Fibroblast of lung (primary cell): ENCODE measurements at regions not wholly inside any gene's neighbourhood (a gene's known extent, or its start where the extent isn't known, plus 50 kb on each side); places are given as distances from the start of the nearest gene placed in this dataset.

Experiments used
- DNase-seq, 2 donors: peaks; one replicate each; pipeline versions ENCODE4 v3.0.0 to v3.0.0-alpha.2; 2010; ENCODE audit warnings: low read depth in 2 of 2
- H2AFZ ChIP-seq: 2 replicates; pipeline ENCODE4 v1.5.1; 2012; ENCODE audit warnings: low read length, control low read depth, inconsistent platforms
- H3K27ac ChIP-seq: 2 replicates; pipeline ENCODE4 v1.5.1; 2011; ENCODE audit warnings: low read length, control low read depth; ENCODE audit not compliant: insufficient read depth
- H3K27me3 ChIP-seq: 2 replicates; pipeline ENCODE4 v1.5.1; 2011; ENCODE audit warnings: mild to moderate bottlenecking, low read length; ENCODE audit not compliant: control insufficient read depth, insufficient read depth
- H3K36me3 ChIP-seq: 2 replicates; pipeline ENCODE4 v1.5.1; 2011; ENCODE audit warnings: low read length; ENCODE audit not compliant: control insufficient read depth, insufficient read depth
- H3K4me1 ChIP-seq: 2 replicates; pipeline ENCODE4 v1.5.1; 2011; ENCODE audit warnings: low read length; ENCODE audit not compliant: control insufficient read depth, insufficient read depth; ENCODE audit errors: extremely low read depth
- H3K4me2 ChIP-seq: 2 replicates; pipeline ENCODE4 v1.5.1; 2011; ENCODE audit warnings: low read length, control low read depth; ENCODE audit not compliant: insufficient read depth; ENCODE audit errors: extremely low read depth
- H3K4me3 ChIP-seq, 4 experiments: fragments of 200-600 bp in 1 of 4; sonication (generic) in 1 of 4; replicated peaks in 1 of 4; 2 replicates each; pipeline ENCODE4 v1.5.1; 2011 to 2016; ENCODE audit warnings: low read length in 4 of 4, low read depth in 3 of 4, mild to moderate bottlenecking in 3 of 4, control low read depth in 2 of 4, inconsistent platforms in 1 of 4, mixed read lengths in 1 of 4; ENCODE audit not compliant: insufficient read depth in 1 of 4; ENCODE audit errors: control extremely low read depth in 1 of 4
- H3K79me2 ChIP-seq: 2 replicates; pipeline ENCODE4 v1.5.1; 2012; ENCODE audit warnings: mild to moderate bottlenecking, low read length, inconsistent platforms; ENCODE audit not compliant: control insufficient read depth, insufficient read depth
- H3K9ac ChIP-seq: 2 replicates; pipeline ENCODE4 v1.5.1; 2011; ENCODE audit warnings: mild to moderate bottlenecking, low read length, control low read depth; ENCODE audit not compliant: insufficient read depth
- H3K9me3 ChIP-seq: 2 replicates; pipeline ENCODE4 v1.5.1; 2012; ENCODE audit warnings: low read depth, low read length; ENCODE audit not compliant: control insufficient read depth, insufficient read depth
- H4K20me1 ChIP-seq: 2 replicates; pipeline ENCODE4 v1.5.1; 2011; ENCODE audit warnings: low read length; ENCODE audit not compliant: control insufficient read depth, insufficient read depth; ENCODE audit errors: extremely low read depth
- EZH2 ChIP-seq: IDR thresholded peaks from 2 replicates; pipeline ENCODE4 v1.5.1; 2012; ENCODE audit warnings: low read length, control low read depth, mild to moderate bottlenecking; ENCODE audit errors: missing control alignments
- TF ChIP-seq, protein P1 (sequence below), 2 donors: IDR thresholded peaks in 1 of 2; conservative IDR thresholded peaks in 1 of 2; 1 replicate in 1 of 2; 2 replicates in 1 of 2; pipeline ENCODE4 v1.5.1; 2011 to 2012; ENCODE audit warnings: low read length in 2 of 2, control low read depth in 1 of 2, inconsistent platforms in 1 of 2, low read depth in 1 of 2, mild to moderate bottlenecking in 1 of 2

DNA sequence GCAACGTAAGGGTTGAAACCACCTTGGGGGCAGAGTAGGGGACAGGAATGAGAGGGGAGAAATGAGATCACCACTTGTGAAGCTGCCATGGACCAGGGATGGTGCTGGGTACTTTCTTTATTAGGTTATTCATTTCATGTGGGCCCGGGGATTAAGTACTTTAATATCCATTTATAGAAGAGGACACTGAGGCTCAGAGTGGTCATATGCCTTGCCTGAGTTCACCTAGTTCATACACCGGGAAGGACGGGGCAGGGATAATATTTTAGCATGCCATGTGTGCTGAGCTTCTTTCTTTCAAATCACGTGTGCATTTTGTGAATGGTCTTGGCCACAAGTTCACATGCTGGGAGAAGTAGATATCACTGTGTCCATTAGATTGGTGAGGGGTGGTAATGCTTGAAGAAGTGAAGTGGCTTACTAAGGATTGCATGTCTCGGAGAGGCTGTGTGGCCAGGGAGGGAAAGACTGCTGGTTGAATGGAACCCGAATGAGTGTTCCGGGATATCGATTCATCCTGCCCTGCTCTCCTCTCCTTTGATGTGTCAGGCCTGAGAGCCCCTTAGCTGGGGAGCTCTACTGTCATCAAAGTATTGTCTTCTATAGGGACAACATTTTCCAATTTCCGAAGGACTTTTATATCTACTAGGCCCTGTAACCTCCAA is 187.1 kb downstream of the MYCN start:
- no peak for TF ChIP-seq EZH2
- TF ChIP-seq, protein P1, sequence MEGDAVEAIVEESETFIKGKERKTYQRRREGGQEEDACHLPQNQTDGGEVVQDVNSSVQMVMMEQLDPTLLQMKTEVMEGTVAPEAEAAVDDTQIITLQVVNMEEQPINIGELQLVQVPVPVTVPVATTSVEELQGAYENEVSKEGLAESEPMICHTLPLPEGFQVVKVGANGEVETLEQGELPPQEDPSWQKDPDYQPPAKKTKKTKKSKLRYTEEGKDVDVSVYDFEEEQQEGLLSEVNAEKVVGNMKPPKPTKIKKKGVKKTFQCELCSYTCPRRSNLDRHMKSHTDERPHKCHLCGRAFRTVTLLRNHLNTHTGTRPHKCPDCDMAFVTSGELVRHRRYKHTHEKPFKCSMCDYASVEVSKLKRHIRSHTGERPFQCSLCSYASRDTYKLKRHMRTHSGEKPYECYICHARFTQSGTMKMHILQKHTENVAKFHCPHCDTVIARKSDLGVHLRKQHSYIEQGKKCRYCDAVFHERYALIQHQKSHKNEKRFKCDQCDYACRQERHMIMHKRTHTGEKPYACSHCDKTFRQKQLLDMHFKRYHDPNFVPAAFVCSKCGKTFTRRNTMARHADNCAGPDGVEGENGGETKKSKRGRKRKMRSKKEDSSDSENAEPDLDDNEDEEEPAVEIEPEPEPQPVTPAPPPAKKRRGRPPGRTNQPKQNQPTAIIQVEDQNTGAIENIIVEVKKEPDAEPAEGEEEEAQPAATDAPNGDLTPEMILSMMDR (conservative IDR thresholded peaks at IDR 0.05 in 1 of 2, IDR thresholded peaks at IDR 0.05 in 1 of 2; ENCODE audit: low read depth in 1 of 2, low read length in 2 of 2) = no peak

DNA sequence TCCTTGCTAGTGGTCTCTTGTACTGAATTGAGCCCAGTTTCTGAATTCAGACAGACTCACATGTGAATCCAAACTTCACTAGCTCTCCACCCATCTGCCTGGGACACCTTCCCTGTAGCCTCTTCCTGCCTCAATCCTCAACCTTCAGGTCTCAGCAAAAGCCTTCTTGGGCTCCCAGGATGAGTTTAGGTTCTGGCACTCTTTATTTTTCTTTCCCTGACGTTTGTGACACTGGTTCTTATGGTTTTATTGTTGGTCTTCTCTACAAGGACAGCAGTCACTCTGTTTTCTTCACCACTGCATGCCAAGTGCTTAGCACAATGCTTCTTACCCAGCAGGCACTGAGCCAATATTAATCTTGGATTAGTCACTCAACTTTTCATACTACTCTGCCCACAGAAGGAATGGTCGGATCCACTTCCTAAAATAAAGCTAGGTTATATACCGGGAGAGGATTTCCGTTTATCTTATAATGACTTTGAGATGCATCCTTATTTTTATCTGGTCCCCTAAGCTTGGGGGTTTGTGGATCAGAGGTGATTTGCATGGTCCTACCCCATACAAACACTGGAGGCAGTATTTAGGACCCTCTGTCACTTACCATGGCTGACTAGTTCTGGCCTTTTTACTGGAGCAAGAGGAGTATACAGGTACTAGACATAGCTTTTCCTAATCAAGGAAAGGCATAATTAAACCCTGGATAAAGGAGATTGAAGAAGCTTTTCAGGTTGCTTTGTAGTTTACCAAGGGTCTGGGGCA is 186.3 kb downstream of the MYCN start:
- no peaks in the 10 kb centered on the region for H3K36me3 ChIP-seq
- no peak overlapping the region for H2AFZ ChIP-seq
- no peaks in the 10 kb centered on the region for H3K27me3 ChIP-seq
- TF ChIP-seq, protein P1 (conservative IDR thresholded peaks at IDR 0.05 in 1 of 2, IDR thresholded peaks at IDR 0.05 in 1 of 2; ENCODE audit: low read depth in 1 of 2, low read length in 2 of 2) = no peak
- TF ChIP-seq EZH2 = no peak
- H3K9me3 ChIP-seq = no peaks in the 10 kb centered on the region
- DNase-seq = no peak
- no peak overlapping the region for H3K4me3 ChIP-seq
- H3K9ac ChIP-seq = no peak overlapping the region
- H3K4me1 ChIP-seq = no peaks in the 10 kb centered on the region
- no peak overlapping the region for H3K4me2 ChIP-seq
- no peaks in the 10 kb centered on the region for H4K20me1 ChIP-seq
- no peak overlapping the region for H3K27ac ChIP-seq
- no peaks in the 10 kb centered on the region for H3K79me2 ChIP-seq

More for the DNA sequence above, 187.1 kb downstream of the MYCN start:
- Histone ChIP-seq H3K27me3 (no peaks in the 10 kb centered on the region), H3K79me2 (no peaks in the 10 kb centered on the region), H2AFZ (no peak overlapping the region), H3K4me1 (no peaks in the 10 kb centered on the region), H3K4me2 (no peak overlapping the region), H4K20me1 (no peaks in the 10 kb centered on the region), H3K9me3 (no peaks in the 10 kb centered on the region), H3K9ac (no peak overlapping the region), H3K4me3 (no peak overlapping the region), H3K27ac (no peak overlapping the region), H3K36me3 (no peaks in the 10 kb centered on the region)
- DNase-seq = no peak

DNA sequence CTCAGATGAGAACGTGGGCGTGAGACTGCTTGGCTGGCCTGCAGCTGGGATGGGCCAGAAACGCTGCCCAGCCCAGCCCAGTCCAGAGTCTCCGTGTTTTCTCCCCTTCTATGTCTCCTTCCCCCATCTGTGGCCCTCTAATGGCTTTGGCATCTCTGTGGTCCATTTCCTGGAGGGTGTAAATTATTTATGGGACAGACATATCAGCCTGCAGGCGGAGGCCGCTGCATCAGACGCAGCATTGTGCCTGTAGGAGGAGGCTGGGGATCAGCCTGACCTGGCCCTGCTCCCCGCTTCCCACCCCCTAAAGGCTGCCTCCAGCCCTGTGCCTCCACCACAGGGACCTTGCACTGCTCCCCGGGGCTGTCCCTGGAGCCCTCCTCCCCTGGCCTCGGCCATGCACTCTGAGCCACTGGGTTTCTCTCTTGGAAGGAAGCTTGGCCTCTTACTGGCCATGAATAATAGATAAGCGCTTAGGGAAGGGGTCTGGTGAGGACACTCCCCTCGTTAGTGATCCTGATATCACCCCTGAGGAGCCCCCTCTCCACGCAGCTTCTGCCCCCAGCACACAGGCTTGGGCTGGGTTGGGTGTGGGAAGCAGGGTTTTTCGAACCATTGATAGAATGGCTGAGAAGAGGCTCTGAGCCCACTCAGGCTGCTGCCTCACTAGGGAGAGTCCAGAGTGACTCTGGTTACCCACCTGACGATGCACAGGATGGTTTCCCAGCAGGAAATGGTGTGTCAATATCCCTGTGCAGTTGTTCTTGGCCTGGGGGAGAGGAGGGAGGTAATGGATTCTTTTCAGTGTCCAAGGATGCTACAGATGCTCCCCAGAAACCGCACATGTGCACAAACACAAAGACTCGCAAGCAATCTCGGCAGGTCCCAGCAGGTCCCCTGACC is 185.5 kb downstream of the MYCN start:
- no peaks in the 10 kb centered on the region for H4K20me1 ChIP-seq
- no peak overlapping the region for H3K4me3 ChIP-seq
- no peak overlapping the region for H3K9ac ChIP-seq
- H3K27me3 ChIP-seq = no peaks in the 10 kb centered on the region
- no peak overlapping the region for H3K4me2 ChIP-seq
- H3K9me3 ChIP-seq = no peaks in the 10 kb centered on the region
- no peaks in the 10 kb centered on the region for H3K4me1 ChIP-seq
- no peak for DNase-seq
- H3K79me2 ChIP-seq = no peaks in the 10 kb centered on the region
- no peak overlapping the region for H2AFZ ChIP-seq
- TF ChIP-seq, protein P1 (conservative IDR thresholded peaks at IDR 0.05 in 1 of 2, IDR thresholded peaks at IDR 0.05 in 1 of 2; ENCODE audit: low read depth in 1 of 2, low read length in 2 of 2) = no peak
- TF ChIP-seq EZH2 = no peak
- H3K36me3 ChIP-seq = no peaks in the 10 kb centered on the region
- H3K27ac ChIP-seq = no peak overlapping the region
